Uterus (tissue), 3 donors: ENCODE measurements at regions not wholly inside any gene's neighbourhood (a gene's known extent, or its start where the extent isn't known, plus 50 kb on each side); places are given as distances from the start of the nearest gene placed in this dataset.

ENCODE experiments used
- DNase-seq, 2 donors: peaks; one replicate each; pipeline ENCODE4 v3.0.0-alpha.2; 2019 to 2020
- H3K27ac ChIP-seq, 2 donors: fragments of 200-600 bp; sonication (generic); 1 replicate in 1 of 2; 2 replicates in 1 of 2; pipeline ENCODE4 v1.5.1; 2016 to 2018
- H3K27me3 ChIP-seq, 2 donors: fragments of 200-600 bp; sonication (generic); one replicate each; pipeline ENCODE4 v1.5.1; 2018 to 2019; ENCODE audit warnings: control low read depth in 1 of 2
- H3K36me3 ChIP-seq, 2 donors: fragments of 200-600 bp; sonication (generic); one replicate each; pipeline ENCODE4 v1.5.1; 2019; ENCODE audit warnings: control low read depth in 1 of 2
- H3K4me1 ChIP-seq, 2 donors: fragments of 200-600 bp; sonication (generic); one replicate each; pipeline ENCODE4 v1.5.1; 2018 to 2019; ENCODE audit warnings: control low read depth in 1 of 2
- H3K4me3 ChIP-seq, 2 donors: fragments of 200-600 bp; sonication (generic); 1 replicate in 1 of 2; 2 replicates in 1 of 2; pipeline ENCODE4 v1.5.1; 2018 to 2019; ENCODE audit warnings: mild to moderate bottlenecking in 1 of 2
- H3K9me3 ChIP-seq, 2 donors: fragments of 200-600 bp; sonication (generic); one replicate each; pipeline ENCODE4 v1.5.1; 2019; ENCODE audit warnings: control low read depth in 1 of 2
- CTCF ChIP-seq, 4 experiments: fragments of 200-600 bp in 2 of 4; fragments of 450-650 bp in 2 of 4; sonication (generic) in 2 of 4; IDR thresholded peaks; one replicate each; pipeline ENCODE4 v1.5.1; 2016 to 2019; ENCODE audit warnings: antibody characterized with exemption in 4 of 4, mild to moderate bottlenecking in 2 of 4, moderate library complexity in 1 of 4
- POLR2A ChIP-seq, 2 donors: fragments of 450-650 bp; IDR thresholded peaks; one replicate each; pipeline ENCODE4 v1.6.1; 2016; ENCODE audit warnings: antibody characterized with exemption in 2 of 2, mild to moderate bottlenecking in 1 of 2, moderate library complexity in 1 of 2
- intact Hi-C: fragments of 100-400 bp; cut with DNase I; formaldehyde crosslinking; loops from one replicate; pipeline ENCODE4 v1.15.1; 2023; ENCODE audit warnings: low total_unique reads
- donor health status: DM: yes; HTN: yes; CAD: no.

GRCh38 chr5:6145616-6146237 is 232.6 kb downstream of the MED10 start:
- intact Hi-C loops = no loop called here
- Histone ChIP-seq H3K4me3 (no peak overlapping the region), H3K27ac (no peak overlapping the region), H3K4me1 (no peaks in the 10 kb centered on the region), H3K36me3 (no peaks in the 10 kb centered on the region), H3K9me3 (no peaks in the 10 kb centered on the region), H3K27me3 (no peaks in the 10 kb centered on the region)
- TF ChIP-seq CTCF (IDR thresholded peaks at IDR 0.05) (no peak), POLR2A (IDR thresholded peaks at IDR 0.05) (no peak)
- DNase-seq = no peak

GRCh38 chr5:6143523-6143922 is 234.8 kb downstream of the MED10 start:
- no peaks in the 10 kb centered on the region for H3K4me1 ChIP-seq
- TF ChIP-seq POLR2A (IDR thresholded peaks at IDR 0.05) = no peak
- TF ChIP-seq CTCF (IDR thresholded peaks at IDR 0.05) = no peak
- H3K9me3 ChIP-seq = no peaks in the 10 kb centered on the region
- H3K27ac ChIP-seq = no peak overlapping the region
- H3K4me3 ChIP-seq = no peak overlapping the region
- no peak for DNase-seq
- no peaks in the 10 kb centered on the region for H3K27me3 ChIP-seq
- H3K36me3 ChIP-seq = no peaks in the 10 kb centered on the region
- intact Hi-C loops = no loop called here

GRCh38 chr5:6142353-6142752 is 236.0 kb downstream of the MED10 start:
- intact Hi-C loops = no loop called here
- H3K27me3 ChIP-seq = no peaks in the 10 kb centered on the region
- H3K36me3 ChIP-seq = no peaks in the 10 kb centered on the region
- no peaks in the 10 kb centered on the region for H3K9me3 ChIP-seq
- no peak for TF ChIP-seq POLR2A (IDR thresholded peaks at IDR 0.05)
- TF ChIP-seq CTCF (IDR thresholded peaks at IDR 0.05) = no peak
- no peak overlapping the region for H3K4me3 ChIP-seq
- no peaks in the 10 kb centered on the region for H3K4me1 ChIP-seq
- H3K27ac ChIP-seq = no peak overlapping the region
- DNase-seq = no peak

- H3K27me3 ChIP-seq = no peaks in the 10 kb centered on the region
Observed at GRCh38 chr5:6140219-6140618, 238.1 kb downstream of the MED10 start.

GRCh38 chr5:6135977-6136376 is 242.4 kb downstream of the MED10 start:
- no peak for DNase-seq
- Histone ChIP-seq H3K4me1 (no peaks in the 10 kb centered on the region), H3K36me3 (no peaks in the 10 kb centered on the region), H3K27ac (no peak overlapping the region), H3K27me3 (no peaks in the 10 kb centered on the region), H3K4me3 (no peak overlapping the region), H3K9me3 (no peaks in the 10 kb centered on the region)
- no peak for TF ChIP-seq POLR2A (IDR thresholded peaks at IDR 0.05)
- no peak for TF ChIP-seq CTCF (IDR thresholded peaks at IDR 0.05)
- intact Hi-C loops = no loop called here

More at GRCh38 chr5:6140219-6140618, 238.1 kb downstream of the MED10 start:
- no peak overlapping the region for H3K27ac ChIP-seq
- no peaks in the 10 kb centered on the region for H3K4me1 ChIP-seq
- no peaks in the 10 kb centered on the region for H3K9me3 ChIP-seq
- H3K4me3 ChIP-seq = no peak overlapping the region
- DNase-seq = no peak
- no peak for TF ChIP-seq POLR2A (IDR thresholded peaks at IDR 0.05)
- TF ChIP-seq CTCF (IDR thresholded peaks at IDR 0.05) = no peak
- intact Hi-C loops = no loop called here
- H3K36me3 ChIP-seq = no peaks in the 10 kb centered on the region
